ENCODE measurements at regions not wholly inside any gene's neighbourhood (a gene's known extent, or its start where the extent isn't known, plus 50 kb on each side); places are given as distances from the start of the nearest gene placed in this dataset.

GRCh38 chr18:29871246-29871645 is 1171.3 kb downstream of the DSC3 start:
- TF ChIP-seq ZNF639 (tag by site-specific recombination; IDR thresholded peaks at IDR 0.05) (no peak), CTCF (tag by site-specific recombination; IDR thresholded peaks at IDR 0.05) (no peak), ZNF16 (tag by site-specific recombination; IDR thresholded peaks at IDR 0.05; ENCODE audit: low read depth) (no peak), HIC1 (tag by site-specific recombination; IDR thresholded peaks at IDR 0.05) (no peak)
